Memory B cell (primary cell): ENCODE measurements at regions not wholly inside any gene's neighbourhood (a gene's known extent, or its start where the extent isn't known, plus 50 kb on each side); places are given as distances from the start of the nearest gene placed in this dataset.

Experiments used
- ATAC-seq: fragments of 150-1000 bp; cut with Tn5 transposase; 2 replicates; pipeline ENCODE4 v1.10.0; 2021; ENCODE audit warnings: low read depth, mild to moderate bottlenecking, moderate library complexity
- DNase-seq, 2 donors: peaks; one replicate each; pipeline ENCODE4 v3.0.0; 2022; ENCODE audit warnings: low spot score in 2 of 2
- H3K27ac Mint-ChIP-seq: one replicate; pipeline ENCODE4 v1.8.0; 2022; ENCODE audit warnings: mild to moderate bottlenecking, moderate library complexity, mixed read lengths
- H3K27me3 Mint-ChIP-seq: one replicate; pipeline ENCODE4 v1.8.0; 2022; ENCODE audit warnings: mixed read lengths
- H3K36me3 Mint-ChIP-seq: one replicate; pipeline ENCODE4 v1.8.0; 2022; ENCODE audit warnings: mild to moderate bottlenecking, mixed read lengths
- H3K4me1 Mint-ChIP-seq: one replicate; pipeline ENCODE4 v1.8.0; 2022; ENCODE audit warnings: mixed read lengths
- H3K4me3 Mint-ChIP-seq: one replicate; pipeline ENCODE4 v1.8.0; 2022; ENCODE audit warnings: mild to moderate bottlenecking, moderate library complexity, mixed read lengths
- H3K9me3 Mint-ChIP-seq: one replicate; pipeline ENCODE4 v1.8.0; 2022; ENCODE audit warnings: mixed read lengths

DNA sequence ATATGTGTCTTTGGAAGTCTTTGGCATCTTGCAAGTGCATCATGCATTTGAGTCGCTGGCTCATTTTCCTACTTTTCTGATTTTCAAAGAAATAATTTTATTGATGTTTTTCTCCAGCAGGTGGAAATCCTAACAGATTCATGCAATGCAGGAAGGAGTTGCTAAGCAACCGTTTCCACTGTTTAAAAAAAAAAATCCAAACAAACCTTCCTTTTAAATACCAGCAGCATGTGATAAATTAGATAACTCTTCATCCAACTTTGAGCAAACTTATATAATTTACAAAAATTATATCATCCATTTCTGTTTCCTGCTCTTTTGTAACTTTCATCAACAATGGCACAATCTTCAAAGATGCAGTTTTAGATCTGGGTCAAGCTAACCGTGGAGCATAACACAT is 364.1 kb downstream of the MFSD1 start:
- no peaks in the 10 kb centered on the region for H3K36me3 Mint-ChIP-seq
- no peak overlapping the region for H3K27ac Mint-ChIP-seq
- H3K4me3 Mint-ChIP-seq = no peak overlapping the region
- DNase-seq (no peak), ATAC-seq (no peak)
- no peaks in the 10 kb centered on the region for H3K27me3 Mint-ChIP-seq
- no peaks in the 10 kb centered on the region for H3K9me3 Mint-ChIP-seq
- H3K4me1 Mint-ChIP-seq = no peaks in the 10 kb centered on the region

DNA sequence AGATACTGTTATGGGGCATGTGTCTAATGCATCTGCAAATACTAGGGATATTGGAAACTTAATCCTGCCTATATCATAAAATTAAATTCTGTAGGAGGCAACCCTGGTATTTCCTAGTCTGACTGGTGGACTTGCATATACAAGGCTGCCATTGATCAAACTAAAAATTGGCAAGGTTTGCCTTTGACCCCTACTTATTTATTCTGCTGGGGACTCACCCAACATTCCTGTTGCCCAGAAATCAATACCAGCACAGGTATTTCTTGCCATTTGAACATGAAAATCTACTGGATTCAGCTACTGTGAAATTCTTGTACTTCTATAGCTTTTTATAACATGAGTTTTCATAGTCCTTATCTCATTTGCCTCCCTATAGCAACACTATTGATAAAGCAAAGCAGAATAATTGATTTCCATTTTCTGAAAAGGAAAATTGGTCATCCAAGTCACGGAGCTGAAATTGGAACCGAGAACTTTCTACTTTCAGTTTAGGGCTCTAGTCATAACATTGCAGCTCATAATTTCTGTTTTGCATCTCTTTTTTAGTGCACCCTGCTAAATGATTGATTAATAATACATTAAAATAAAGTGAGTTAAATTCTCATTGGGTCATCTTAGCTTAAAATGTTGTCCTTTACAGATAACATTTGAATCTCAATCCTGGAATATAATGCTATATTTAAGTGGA is 365.2 kb downstream of the MFSD1 start:
- Mint-ChIP-seq H3K27ac (no peak overlapping the region), H3K36me3 (no peaks in the 10 kb centered on the region), H3K4me1 (no peaks in the 10 kb centered on the region), H3K27me3 (no peaks in the 10 kb centered on the region), H3K9me3 (no peaks in the 10 kb centered on the region), H3K4me3 (no peak overlapping the region)
- ATAC-seq = no peak
- DNase-seq = no peak

DNA sequence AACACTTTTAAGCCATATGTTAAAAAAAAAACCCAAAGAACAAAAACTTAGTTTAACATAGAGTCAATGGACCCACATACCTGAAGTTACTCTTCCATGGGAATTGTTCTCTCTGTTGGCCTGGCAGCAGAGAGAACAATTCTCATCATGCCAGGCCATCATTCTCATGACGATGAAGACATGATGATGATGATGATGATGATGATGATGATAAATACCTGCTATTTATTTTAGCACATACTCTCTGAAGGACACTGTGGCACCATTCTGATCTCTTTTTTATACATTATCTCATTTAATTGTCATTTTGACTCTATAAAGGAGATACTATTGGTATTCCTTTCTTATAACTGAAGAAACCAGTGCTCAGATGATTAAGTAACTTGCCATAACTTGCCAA is 366.9 kb downstream of the MFSD1 start:
- no peak overlapping the region for H3K27ac Mint-ChIP-seq
- no peak overlapping the region for H3K4me3 Mint-ChIP-seq
- no peaks in the 10 kb centered on the region for H3K27me3 Mint-ChIP-seq

DNA sequence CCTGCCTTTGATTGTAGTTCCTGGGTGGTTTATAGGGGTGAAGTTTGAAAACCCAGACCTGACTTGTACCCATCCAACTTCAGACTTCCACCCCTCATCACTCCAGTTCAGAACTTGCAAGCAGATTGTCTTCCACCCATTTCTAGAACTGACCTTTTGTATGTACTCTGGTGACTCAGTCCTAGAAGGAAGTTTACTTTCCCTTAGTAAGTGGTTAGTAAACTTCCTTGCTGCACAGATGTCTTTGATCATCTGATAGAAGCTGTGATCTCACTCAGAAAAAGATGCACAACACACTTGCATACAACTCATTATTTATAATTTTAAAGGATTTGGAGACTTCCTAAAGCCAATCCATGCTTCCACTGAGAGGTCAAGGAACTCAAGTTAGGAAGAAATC is 368.0 kb downstream of the MFSD1 start:
- no peak for ATAC-seq
- Mint-ChIP-seq H3K9me3 (no peaks in the 10 kb centered on the region), H3K4me3 (no peak overlapping the region), H3K4me1 (no peaks in the 10 kb centered on the region), H3K36me3 (no peaks in the 10 kb centered on the region), H3K27ac (no peak overlapping the region), H3K27me3 (no peaks in the 10 kb centered on the region)
- no peak for DNase-seq

More for the DNA sequence above, 366.9 kb downstream of the MFSD1 start:
- no peak for DNase-seq
- no peaks in the 10 kb centered on the region for H3K4me1 Mint-ChIP-seq
- no peaks in the 10 kb centered on the region for H3K36me3 Mint-ChIP-seq
- no peaks in the 10 kb centered on the region for H3K9me3 Mint-ChIP-seq
- no peak for ATAC-seq

DNA sequence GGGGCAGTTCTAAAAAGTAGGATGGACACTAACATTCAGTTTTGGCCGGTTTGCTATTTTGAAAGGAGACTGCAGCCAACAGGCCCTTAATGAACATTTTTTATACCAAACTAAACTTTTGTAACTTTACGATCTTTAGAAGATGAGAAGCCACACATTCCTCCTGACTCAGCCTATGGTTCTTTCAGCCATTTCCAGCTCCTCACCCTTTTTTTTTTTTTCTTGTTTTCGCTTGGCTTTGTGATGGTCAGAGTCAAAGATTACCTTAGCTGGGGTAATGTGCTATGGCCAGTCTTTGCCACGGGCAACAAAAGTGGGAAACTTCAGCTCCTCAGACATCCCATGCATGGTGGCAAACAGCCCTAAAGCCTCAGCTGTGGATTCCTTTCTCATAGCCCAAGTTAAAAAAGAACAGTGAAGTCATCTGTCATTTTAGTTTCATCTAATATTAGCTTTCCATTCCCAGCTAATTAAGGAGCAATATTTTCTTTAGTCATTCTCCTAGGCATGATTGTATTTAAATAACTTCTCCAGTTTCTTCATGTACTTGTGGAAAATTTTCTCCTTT is 368.7 kb downstream of the MFSD1 start:
- ATAC-seq = no peak
- no peak for DNase-seq
- Mint-ChIP-seq H3K4me1 (no peaks in the 10 kb centered on the region), H3K27ac (no peak overlapping the region), H3K4me3 (no peak overlapping the region), H3K9me3 (no peaks in the 10 kb centered on the region), H3K36me3 (no peaks in the 10 kb centered on the region), H3K27me3 (peaks cover 2% of the 10 kb centered on the region)

DNA sequence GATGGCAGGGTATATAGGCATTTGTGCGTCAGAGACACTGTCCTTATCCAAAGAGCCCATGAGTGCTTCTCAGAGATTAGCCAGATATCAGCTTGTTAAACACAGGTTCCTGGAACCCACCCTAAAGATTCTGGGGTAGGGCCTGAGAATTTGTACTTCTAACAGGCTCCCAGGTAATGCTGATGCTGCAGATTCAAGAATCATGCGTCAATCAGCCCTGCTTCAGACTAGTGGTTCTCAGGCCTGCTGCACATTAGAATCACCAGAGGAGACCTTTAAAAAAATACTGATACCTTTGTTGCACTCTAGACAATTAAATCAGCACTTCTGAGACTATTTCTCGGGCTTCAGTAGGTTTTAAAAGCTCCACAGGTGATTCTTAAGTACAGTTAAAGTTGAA is 369.5 kb downstream of the MFSD1 start:
- no peak overlapping the region for H3K27ac Mint-ChIP-seq
- no peaks in the 10 kb centered on the region for H3K9me3 Mint-ChIP-seq
- H3K27me3 Mint-ChIP-seq = peaks cover 2% of the 10 kb centered on the region
- no peaks in the 10 kb centered on the region for H3K36me3 Mint-ChIP-seq
- H3K4me3 Mint-ChIP-seq = no peak overlapping the region
- no peak for ATAC-seq
- no peak for DNase-seq
- no peaks in the 10 kb centered on the region for H3K4me1 Mint-ChIP-seq

DNA sequence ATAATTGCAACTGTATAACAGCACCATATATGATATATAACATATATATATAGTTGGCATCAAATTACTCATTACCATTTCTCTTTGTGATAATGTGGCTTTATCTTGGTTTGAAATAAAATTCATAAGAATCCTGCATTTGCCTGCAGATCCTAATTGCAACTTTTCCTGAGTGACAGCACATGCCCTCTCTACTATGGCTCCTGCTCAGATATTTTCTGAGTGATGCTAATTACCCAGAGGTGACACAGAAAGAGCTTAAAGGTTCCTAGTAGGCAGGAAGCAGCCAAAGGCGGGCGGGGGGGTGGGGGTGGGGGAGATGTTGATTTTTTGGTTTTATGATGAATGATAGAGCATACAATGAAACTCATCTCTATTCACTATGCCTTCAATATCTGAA is 370.6 kb downstream of the MFSD1 start:
- Mint-ChIP-seq H3K9me3 (no peaks in the 10 kb centered on the region), H3K4me3 (no peak overlapping the region), H3K27ac (no peak overlapping the region), H3K4me1 (no peaks in the 10 kb centered on the region), H3K27me3 (peaks cover 2% of the 10 kb centered on the region), H3K36me3 (no peaks in the 10 kb centered on the region)
- DNase-seq (no peak), ATAC-seq (no peak)

DNA sequence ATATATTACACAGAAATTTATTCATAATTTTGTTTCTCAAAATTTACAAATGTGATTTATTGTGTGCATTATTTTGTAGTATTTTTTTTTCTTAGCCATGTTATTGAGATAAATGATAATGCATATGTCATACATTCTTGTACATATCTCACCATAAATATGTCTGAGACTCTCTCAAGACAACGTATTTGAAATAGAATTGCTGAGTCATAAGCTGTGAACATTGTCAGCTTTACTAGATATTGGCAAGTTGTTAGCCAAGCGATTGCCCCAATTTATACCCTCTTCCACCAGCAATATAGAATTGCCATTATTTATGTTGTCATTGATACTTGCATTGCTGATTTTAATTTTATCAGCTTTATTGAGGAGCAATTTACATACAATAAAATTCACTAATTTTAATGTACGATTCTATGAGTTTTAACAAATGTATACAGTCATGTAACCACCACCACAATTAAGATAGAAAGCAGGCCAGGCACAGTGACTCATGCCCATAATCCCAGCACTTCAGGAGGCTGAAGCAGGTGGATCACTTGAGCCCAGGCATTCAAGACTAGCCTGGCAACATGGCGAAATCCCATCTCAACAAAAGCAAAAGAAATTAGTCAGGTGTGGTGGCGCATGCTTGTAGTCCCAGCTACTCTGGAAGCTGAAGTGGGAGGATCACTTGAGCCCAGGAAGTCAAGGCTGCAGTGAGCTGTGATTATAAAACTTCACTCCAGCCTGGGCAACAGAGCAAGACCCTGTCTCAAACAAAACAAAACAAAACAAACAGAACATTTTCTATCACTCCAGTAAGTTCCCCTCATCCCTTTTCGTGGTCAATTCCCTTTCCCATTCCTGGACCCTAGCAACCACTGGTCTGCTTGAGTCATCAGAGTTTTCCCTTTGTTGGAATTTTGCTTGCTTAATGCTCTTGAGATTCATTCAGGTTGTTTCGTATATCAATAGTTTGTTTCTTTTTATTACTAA is 373.1 kb downstream of the MFSD1 start:
- no peak overlapping the region for H3K27ac Mint-ChIP-seq
- peaks cover 2% of the 10 kb centered on the region for H3K27me3 Mint-ChIP-seq
- H3K36me3 Mint-ChIP-seq = no peaks in the 10 kb centered on the region
- ATAC-seq = no peak
- no peak overlapping the region for H3K4me3 Mint-ChIP-seq
- peaks cover 3% of the 10 kb centered on the region for H3K4me1 Mint-ChIP-seq
- DNase-seq = no peak
- no peaks in the 10 kb centered on the region for H3K9me3 Mint-ChIP-seq

DNA sequence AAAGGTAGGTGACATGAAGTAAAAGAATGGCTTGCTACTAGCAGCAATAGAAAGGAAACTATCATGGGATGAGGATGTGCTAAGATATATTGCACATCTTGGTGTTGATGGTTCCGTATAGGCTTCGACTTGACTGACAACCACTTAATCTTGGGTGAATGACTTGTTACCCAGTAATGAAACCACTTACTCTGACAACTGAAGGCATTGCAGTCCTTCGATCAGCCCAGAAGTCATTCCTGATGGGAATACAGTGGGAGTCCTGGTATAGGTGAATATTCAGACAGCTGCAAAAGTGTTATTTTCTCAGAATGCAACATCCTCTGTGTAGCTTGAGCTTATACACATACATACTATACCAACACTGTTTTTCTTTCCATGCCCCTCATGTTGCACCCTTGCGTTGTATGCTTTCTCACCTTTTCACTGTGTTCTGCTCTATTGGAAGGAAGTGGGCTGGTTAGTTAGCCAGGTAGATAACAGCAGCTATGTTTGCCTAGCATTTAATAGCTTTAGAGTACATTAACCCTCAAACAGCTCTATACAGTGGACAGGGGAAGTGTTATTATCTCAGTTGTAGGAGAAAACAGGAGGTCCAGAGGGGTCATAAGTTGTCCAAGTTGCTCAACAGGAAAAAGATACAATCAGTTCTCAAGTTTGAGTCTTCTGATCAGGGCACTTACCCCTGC is 376.5 kb downstream of the MFSD1 start:
- H3K27ac Mint-ChIP-seq = no peak overlapping the region
- peaks cover 8% of the 10 kb centered on the region for H3K27me3 Mint-ChIP-seq
- peaks cover 4% of the 10 kb centered on the region for H3K36me3 Mint-ChIP-seq
- DNase-seq (no peak), ATAC-seq (no peak)
- H3K4me1 Mint-ChIP-seq = peaks cover 6% of the 10 kb centered on the region
- no peak overlapping the region for H3K4me3 Mint-ChIP-seq
- H3K9me3 Mint-ChIP-seq = peaks cover 4% of the 10 kb centered on the region

DNA sequence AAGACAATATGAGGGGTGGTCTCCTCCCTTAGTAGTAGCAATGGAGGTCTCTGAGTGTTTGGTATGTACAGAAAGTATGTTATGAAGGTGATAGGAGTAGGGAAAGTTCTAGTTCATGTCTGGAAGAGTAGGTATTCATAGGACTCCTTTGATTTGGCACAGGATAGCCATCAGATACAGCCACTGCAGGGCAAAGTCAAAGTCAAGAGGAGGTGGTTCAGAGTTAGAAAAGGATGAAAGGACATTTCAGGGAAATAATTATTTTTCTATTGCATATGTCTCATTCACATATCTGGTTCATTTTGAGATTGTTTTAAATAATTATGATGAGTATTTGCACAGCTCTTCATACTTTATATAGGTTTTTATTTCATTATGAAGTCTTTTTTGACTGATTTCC is 381.1 kb downstream of the MFSD1 start:
- no peak overlapping the region for H3K4me3 Mint-ChIP-seq
- peaks cover 7% of the 10 kb centered on the region for H3K27me3 Mint-ChIP-seq
- no peak overlapping the region for H3K27ac Mint-ChIP-seq
- no peak for DNase-seq
- H3K36me3 Mint-ChIP-seq = peaks cover 4% of the 10 kb centered on the region
- H3K4me1 Mint-ChIP-seq = peaks cover 18% of the 10 kb centered on the region
- peaks cover 5% of the 10 kb centered on the region for H3K9me3 Mint-ChIP-seq
- ATAC-seq = no peak

DNA sequence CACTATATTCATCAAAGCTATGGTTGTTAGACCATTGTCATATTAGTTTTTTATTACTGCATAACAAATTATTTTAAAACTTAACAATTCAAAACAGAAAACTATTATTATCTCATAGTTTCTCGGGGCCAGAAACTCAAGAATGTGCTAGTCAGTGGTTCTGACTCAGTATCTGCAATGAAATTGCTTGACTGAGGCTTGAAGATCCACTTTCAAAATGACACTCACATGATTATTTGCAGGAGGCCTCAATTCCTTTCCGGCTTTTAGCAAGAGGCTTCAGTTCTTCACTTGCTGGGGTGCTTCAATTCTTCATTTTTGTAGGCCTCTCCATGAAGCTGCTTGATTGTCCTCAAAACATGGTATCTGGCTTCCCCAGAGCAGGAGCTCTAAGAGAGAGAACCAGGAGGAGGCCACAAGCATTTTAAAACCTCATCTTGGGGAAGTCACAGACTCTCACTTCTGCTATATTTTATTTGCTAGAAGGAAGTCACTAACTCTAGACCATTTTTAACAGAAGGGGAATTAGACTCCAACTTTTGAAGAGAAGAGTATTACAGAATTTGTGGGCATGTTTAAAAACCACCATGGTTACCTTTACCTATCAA is 383.7 kb downstream of the MFSD1 start:
- peaks cover 4% of the 10 kb centered on the region for H3K36me3 Mint-ChIP-seq
- ATAC-seq = peak; percentile 92
- H3K27me3 Mint-ChIP-seq = peaks cover 7% of the 10 kb centered on the region
- H3K4me3 Mint-ChIP-seq = peak overlapping the region; percentile 49
- H3K27ac Mint-ChIP-seq = peak overlapping the region; percentile 54
- peak in 1 of 2 donors; percentile 3 for DNase-seq
- H3K4me1 Mint-ChIP-seq = peaks cover 15% of the 10 kb centered on the region
- H3K9me3 Mint-ChIP-seq = peaks cover 5% of the 10 kb centered on the region

DNA sequence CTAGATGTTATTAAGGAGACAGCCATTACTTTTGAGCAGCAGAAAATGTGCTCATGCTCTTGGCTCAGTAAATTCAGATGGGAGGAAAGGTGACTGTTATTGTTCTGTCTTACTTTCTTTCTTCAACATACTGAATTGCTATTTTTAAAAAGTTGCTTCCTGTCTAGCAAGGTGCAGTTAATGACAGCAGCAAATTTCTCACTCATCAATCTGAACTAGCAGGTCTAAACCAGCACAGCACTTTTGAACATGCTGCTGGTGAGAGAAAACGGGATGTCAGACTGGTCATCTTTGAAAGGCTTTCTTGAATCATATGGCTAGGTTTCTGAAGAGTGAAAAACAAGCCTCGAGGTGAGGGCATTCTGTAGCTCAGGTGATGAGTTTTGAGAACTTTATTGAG is 384.7 kb downstream of the MFSD1 start:
- H3K4me3 Mint-ChIP-seq = peak overlapping the region; percentile 14
- peak overlapping the region; percentile 54 for H3K27ac Mint-ChIP-seq
- peaks cover 3% of the 10 kb centered on the region for H3K9me3 Mint-ChIP-seq
- DNase-seq (no peak), ATAC-seq (peak; percentile 38)
- peaks cover 2% of the 10 kb centered on the region for H3K27me3 Mint-ChIP-seq
- H3K4me1 Mint-ChIP-seq = peaks cover 12% of the 10 kb centered on the region
- H3K36me3 Mint-ChIP-seq = peaks cover 2% of the 10 kb centered on the region

DNA sequence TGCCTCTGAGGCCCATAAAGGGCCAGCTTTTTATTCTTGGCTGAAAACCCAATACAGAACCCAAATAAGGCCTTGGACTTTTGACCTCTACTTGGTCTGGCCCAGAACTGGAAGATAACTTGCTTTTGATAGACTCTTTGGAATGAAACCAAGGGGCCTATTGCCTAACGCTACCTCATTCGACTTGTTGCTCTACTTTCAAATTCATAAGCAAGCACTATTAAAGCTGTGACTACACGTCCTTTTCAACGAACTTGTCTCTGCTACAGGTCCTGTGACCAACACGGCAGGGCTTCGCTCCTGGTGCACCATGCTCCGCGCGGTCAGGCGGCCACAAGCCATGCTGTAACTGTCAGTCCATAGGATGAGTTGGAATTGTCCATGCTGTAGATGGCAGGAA is 385.4 kb downstream of the MFSD1 start:
- DNase-seq (no peak), ATAC-seq (no peak)
- Mint-ChIP-seq H3K4me1 (peaks cover 12% of the 10 kb centered on the region), H3K27me3 (no peaks in the 10 kb centered on the region), H3K27ac (no peak overlapping the region), H3K36me3 (no peaks in the 10 kb centered on the region), H3K4me3 (no peak overlapping the region), H3K9me3 (peaks cover 1% of the 10 kb centered on the region)
